Suprapubic skin (tissue), 4 donors: ENCODE measurements at regions not wholly inside any gene's neighbourhood (a gene's known extent, or its start where the extent isn't known, plus 50 kb on each side); places are given as distances from the start of the nearest gene placed in this dataset.
"Not testable (repeated sequence)": the region's sequence is repeated elsewhere in the genome, so short reads cannot be mapped to it uniquely, and the experiment has no call there.

Experiments
- DNase-seq, 2 donors: peaks; one replicate each; pipeline ENCODE4 v3.0.0-alpha.2; 2019; ENCODE audit warnings: low spot score in 2 of 2
- H3K27ac ChIP-seq: fragments of 200-600 bp; sonication (generic); one replicate; pipeline ENCODE4 v1.5.1; 2019
- H3K27me3 ChIP-seq: fragments of 200-600 bp; sonication (generic); one replicate; pipeline ENCODE4 v1.5.1; 2019
- H3K36me3 ChIP-seq: fragments of 200-600 bp; sonication (generic); one replicate; pipeline ENCODE4 v1.5.1; 2019
- H3K4me1 ChIP-seq: fragments of 200-600 bp; sonication (generic); one replicate; pipeline ENCODE4 v1.5.1; 2019
- H3K4me3 ChIP-seq: fragments of 200-600 bp; sonication (generic); one replicate; pipeline ENCODE4 v1.5.1; 2019; ENCODE audit warnings: mild to moderate bottlenecking
- H3K9me3 ChIP-seq: fragments of 200-600 bp; sonication (generic); one replicate; pipeline ENCODE4 v1.5.1; 2019
- CTCF ChIP-seq, 2 donors: fragments of 200-600 bp in 1 of 2; fragments of 450-650 bp in 1 of 2; sonication (generic) in 1 of 2; IDR thresholded peaks; one replicate each; pipeline ENCODE4 v1.5.1; 2016 to 2019; ENCODE audit warnings: antibody characterized with exemption in 2 of 2, mild to moderate bottlenecking in 1 of 2, moderate library complexity in 1 of 2
- EP300 ChIP-seq: sonication (generic); formaldehyde crosslinking; IDR thresholded peaks from one replicate; pipeline ENCODE4 v1.6.1; 2017; ENCODE audit warnings: antibody characterized with exemption
- POLR2A ChIP-seq, 2 donors: fragments of 450-650 bp; IDR thresholded peaks; one replicate each; pipeline ENCODE4 v1.6.1; 2017; ENCODE audit warnings: antibody characterized with exemption in 2 of 2, mild to moderate bottlenecking in 2 of 2, moderate library complexity in 2 of 2
- POLR2AphosphoS5 ChIP-seq, 3 donors: sonication (generic); formaldehyde crosslinking; IDR thresholded peaks; one replicate each; pipeline ENCODE4 v1.6.1; 2017; ENCODE audit warnings: antibody characterized with exemption in 3 of 3
- WGBS: methylation state at CpG from one replicate; pipeline ENCODE4 v1.1.5; 2018; 5-methylcytosine and 5-hydroxymethylcytosine counted together

DNA sequence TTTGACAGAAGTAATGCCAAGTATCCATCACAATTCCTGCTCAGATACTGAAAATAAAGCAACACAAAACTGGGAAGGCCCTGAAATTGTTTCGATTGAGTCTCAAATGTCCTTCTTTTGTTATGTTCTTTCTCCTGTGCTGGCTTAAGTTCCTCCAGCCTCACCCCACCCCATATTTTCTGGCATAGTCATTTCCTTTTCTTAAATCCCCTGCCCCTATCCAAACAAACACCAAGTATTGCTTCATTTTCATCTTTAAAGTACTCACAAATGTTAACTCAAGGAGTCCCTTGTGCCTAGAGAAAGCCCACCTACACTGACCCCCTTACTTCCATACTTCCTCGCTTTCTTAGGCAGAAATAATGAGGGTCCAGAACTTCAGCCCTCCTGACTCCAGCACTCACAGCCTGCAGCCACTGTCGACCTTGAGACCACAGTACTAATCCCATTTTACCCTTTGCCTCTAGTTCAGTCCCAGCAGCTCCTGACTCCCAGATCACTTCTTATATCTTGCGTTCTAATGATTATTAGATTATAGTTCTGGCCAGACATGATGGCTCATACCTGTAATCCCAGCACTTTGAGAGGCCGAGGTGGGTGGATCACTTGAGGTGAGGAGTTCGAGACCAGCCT is 73.2 kb upstream of the ST8SIA6 start:
- Histone ChIP-seq H3K4me1 (no peaks in the 10 kb centered on the region), H3K4me3 (no peak overlapping the region), H3K27me3 (no peaks in the 10 kb centered on the region), H3K36me3 (no peaks in the 10 kb centered on the region), H3K9me3 (no peaks in the 10 kb centered on the region), H3K27ac (no peak overlapping the region)
- DNase-seq = no peak
- TF ChIP-seq POLR2A (IDR thresholded peaks at IDR 0.05) = no peak
- no peak for TF ChIP-seq POLR2AphosphoS5 (IDR thresholded peaks at IDR 0.05)
- TF ChIP-seq EP300 = no peak
- TF ChIP-seq CTCF (IDR thresholded peaks at IDR 0.05) = no peak
- WGBS = 81% methylated on average over 6 of the region's 6 CpGs

DNA sequence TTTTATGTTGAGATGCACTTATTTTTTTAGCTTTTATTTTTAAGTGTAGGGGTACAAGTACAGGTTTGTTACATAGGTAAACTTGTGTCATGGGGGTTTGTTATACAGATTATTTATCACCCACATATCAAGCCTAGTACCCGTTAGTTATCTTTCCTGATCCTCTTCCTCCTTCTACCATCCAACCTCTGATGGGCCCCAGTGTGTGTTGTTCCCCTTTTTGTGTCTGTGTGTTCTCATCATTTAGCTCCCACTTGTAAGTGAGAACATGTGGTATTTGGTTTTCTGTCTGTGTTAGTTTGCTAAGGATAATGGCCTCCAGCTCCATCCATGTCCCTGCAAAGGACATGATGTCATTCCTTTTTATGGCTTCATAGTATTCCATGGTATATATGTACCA is 72.2 kb upstream of the ST8SIA6 start:
- DNase-seq, H3K36me3 ChIP-seq: not testable (repeated sequence)
- 83% methylated on average over 1 of the region's 1 CpG for WGBS

DNA sequence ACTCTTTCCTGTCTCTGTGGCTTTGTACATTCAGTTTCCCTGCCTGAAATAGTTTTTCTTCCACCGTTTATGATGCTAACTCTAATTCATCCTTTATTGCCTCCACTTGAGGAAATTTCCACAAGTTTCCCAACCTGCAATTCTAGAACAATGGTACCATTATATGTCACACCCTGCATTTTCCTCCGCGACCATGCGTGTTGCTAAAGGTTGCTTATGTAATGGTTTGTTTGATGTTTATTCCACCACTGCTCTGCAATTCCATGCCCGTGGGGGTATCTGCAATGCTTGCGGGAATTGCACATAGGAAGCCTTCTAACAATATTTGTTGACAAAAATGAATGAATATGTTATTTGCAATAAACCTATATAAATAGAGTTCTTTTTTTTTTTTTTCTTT is 69.5 kb upstream of the ST8SIA6 start:
- Histone ChIP-seq H3K27me3 (no peaks in the 10 kb centered on the region), H3K4me3 (no peak overlapping the region), H3K9me3 (no peaks in the 10 kb centered on the region), H3K27ac (no peak overlapping the region), H3K36me3 (no peaks in the 10 kb centered on the region), H3K4me1 (no peaks in the 10 kb centered on the region)
- TF ChIP-seq CTCF (IDR thresholded peaks at IDR 0.05) = no peak
- TF ChIP-seq POLR2A (IDR thresholded peaks at IDR 0.05) = no peak
- TF ChIP-seq EP300 = no peak
- no peak for TF ChIP-seq POLR2AphosphoS5 (IDR thresholded peaks at IDR 0.05)
- DNase-seq = no peak
- WGBS = 68% methylated on average over 6 of the region's 6 CpGs

More for the DNA sequence above, 72.2 kb upstream of the ST8SIA6 start:
- not testable (repeated sequence) for H3K4me1 ChIP-seq, H3K27me3 ChIP-seq, H3K27ac ChIP-seq, H3K9me3 ChIP-seq, H3K4me3 ChIP-seq

DNA sequence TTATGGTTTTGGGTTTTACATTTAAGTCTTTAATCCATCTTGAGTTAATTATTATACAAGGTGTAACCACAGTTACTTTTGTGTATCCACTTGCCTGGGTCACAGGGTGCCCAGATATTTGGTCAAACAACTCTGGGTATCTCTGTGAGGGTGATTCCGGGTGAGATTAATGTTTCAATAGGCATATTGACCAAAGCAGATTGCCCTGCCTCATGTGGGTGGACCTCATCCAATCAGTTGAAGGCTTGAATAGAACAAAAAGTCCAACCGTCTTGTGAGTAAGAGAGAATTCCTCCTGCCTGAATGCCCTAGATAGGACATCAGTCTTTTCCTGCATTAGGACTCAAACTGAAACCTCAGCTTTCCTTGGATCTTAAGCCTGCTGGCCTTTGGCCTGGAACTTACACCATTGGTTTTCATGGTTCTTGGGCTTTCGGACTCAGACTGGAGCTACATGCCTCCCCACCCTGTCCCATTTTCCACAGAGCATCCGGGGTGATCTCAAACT is 68.9 kb upstream of the ST8SIA6 start:
- TF ChIP-seq POLR2AphosphoS5 (IDR thresholded peaks at IDR 0.05) (no peak), EP300 (no peak), POLR2A (IDR thresholded peaks at IDR 0.05) (no peak), CTCF (IDR thresholded peaks at IDR 0.05) (no peak)
- no peak overlapping the region for H3K27ac ChIP-seq
- WGBS = 91% methylated on average over 4 of the region's 4 CpGs
- no peaks in the 10 kb centered on the region for H3K27me3 ChIP-seq
- DNase-seq = no peak
- H3K4me3 ChIP-seq = no peak overlapping the region
- no peaks in the 10 kb centered on the region for H3K36me3 ChIP-seq
- no peaks in the 10 kb centered on the region for H3K4me1 ChIP-seq
- H3K9me3 ChIP-seq = no peaks in the 10 kb centered on the region

DNA sequence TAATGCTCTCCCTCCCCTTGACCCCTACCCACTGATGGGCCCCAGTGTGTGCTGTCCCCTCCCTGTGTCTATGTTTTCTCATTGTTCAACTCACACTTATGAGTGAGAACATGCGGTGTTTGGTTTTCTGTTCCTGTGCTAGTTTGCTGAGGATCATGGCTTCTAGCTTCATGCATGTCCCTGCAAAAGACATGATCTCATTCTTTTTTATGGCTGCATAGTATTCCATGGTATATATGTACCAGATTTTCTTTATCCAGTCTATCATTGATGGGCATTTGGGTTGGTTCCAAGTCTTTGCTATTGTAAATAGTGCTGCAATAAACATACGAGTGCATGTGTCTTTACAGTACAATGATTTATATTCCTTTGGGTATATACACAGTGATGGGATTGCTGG is 67.9 kb upstream of the ST8SIA6 start:
- not testable (repeated sequence) for DNase-seq, H3K27me3 ChIP-seq, H3K9me3 ChIP-seq, H3K4me1 ChIP-seq, H3K27ac ChIP-seq, H3K36me3 ChIP-seq, H3K4me3 ChIP-seq
- whole genome bisulfite sequencing = 89% methylated on average over 2 of the region's 2 CpGs

DNA sequence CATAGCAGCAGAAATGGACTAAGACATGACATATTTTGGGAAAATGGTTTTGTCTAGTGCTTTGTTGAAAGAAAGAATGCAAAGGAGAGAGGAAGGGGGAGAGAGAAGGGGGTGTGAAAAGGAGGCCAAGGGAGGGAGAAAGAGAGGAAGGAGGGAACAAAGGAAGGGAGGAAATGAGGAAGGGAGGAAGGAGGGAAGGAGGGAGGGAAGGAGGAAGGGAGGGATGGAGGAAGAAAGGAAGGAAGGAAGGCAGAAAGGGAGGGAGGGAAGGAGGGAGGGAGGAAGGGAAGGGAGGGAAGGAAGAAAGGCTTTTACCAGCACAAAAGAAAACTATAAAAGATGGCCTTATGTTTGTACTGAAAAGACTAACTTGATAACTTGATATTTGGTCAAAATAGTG is 65.1 kb upstream of the ST8SIA6 start:
- Histone ChIP-seq H3K36me3 (no peaks in the 10 kb centered on the region), H3K27ac (no peak overlapping the region), H3K27me3 (no peaks in the 10 kb centered on the region), H3K4me1 (no peaks in the 10 kb centered on the region), H3K9me3 (no peaks in the 10 kb centered on the region), H3K4me3 (no peak overlapping the region)
- TF ChIP-seq EP300 = no peak
- no peak for TF ChIP-seq POLR2A (IDR thresholded peaks at IDR 0.05)
- TF ChIP-seq POLR2AphosphoS5 (IDR thresholded peaks at IDR 0.05) = no peak
- no peak for TF ChIP-seq CTCF (IDR thresholded peaks at IDR 0.05)
- DNase-seq = no peak
